ENCODE measurements at regions not wholly inside any gene's neighbourhood (a gene's known extent, or its start where the extent isn't known, plus 50 kb on each side); places are given as distances from the start of the nearest gene placed in this dataset.

DNA sequence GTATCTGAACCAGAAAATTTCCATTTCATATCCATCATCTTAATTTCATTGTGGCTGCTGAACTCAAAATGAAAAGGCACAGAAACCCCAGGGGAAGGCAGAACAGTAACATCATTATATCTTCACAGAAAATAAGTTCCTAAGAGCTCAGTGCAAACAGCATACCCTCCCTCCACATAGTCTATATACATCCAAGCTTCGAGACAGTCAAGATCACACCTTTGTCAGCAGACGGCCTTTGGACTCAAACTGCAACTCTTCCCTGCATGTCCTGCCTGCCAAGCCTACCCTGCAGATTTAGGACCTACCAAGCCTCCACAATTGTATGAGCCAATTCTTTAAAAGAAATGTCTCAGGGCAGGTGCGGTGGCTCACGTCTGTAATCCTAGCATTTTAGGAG is 502.1 kb downstream of the SUCLG1 start:
- TF ChIP-seq CTCF (IDR thresholded peaks at IDR 0.05; ENCODE audit: extremely low read depth, insufficient read depth, missing control alignments), result no peak
- in situ Hi-C loops (cut with MboI; ENCODE audit: low pct_unique_long_range_greater_than_20kb, low sequenced_read_pairs, unreplicated experiment), result no loop called here
- no peak for DNase-seq (ENCODE audit: low spot score)

DNA sequence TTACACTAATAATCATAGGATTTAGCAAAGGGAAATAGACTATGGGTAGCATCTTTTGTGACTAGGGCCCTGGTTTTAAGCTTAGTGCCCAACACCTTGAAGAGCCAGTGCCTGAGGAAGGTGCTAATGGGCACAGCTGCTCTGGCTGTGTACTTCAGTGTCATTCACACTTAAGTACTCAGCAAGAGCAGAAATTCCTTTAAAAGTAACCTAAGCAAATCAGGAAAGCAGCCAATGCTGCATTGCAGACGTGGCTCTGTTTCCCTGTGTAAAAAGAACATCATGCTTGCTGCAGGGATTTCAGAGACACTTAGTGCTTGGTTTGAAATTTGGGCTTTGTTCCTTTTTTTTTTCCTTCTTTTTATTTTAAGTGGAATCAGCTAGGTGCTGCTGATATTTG is 505.4 kb downstream of the SUCLG1 start:
- no peak for TF ChIP-seq CTCF (IDR thresholded peaks at IDR 0.05; ENCODE audit: extremely low read depth, insufficient read depth, missing control alignments)
- DNase-seq (ENCODE audit: low spot score), result no peak
- in situ Hi-C loops (cut with MboI; ENCODE audit: low pct_unique_long_range_greater_than_20kb, low sequenced_read_pairs, unreplicated experiment), result no loop called here

DNA sequence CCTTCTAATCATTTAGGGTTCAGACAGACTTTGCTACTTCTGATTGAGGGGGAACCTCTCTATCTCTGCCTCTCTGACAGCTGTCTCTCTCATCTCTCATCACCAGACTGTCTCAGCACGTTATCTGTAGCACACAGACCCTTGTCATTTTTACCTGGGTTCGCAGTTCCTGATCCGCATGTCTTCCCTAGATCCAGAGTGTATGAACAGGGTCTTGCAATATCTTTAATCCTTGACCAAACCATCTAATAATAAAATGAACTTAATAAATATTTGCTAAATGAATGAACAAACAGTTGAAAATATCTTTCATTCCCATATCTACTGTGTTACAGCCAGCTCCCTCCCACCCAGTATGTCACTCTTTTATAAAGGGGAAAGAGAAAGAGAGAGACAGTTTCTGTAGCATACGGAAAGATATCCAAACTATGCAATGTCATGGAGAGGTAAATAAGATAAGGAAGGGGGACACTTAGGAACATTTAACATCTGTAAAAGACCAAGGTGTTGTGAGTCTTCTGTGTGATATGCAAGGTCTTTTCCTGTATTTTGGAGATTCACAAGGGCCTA is 507.6 kb downstream of the SUCLG1 start:
- in situ Hi-C loops (cut with MboI; ENCODE audit: low pct_unique_long_range_greater_than_20kb, low sequenced_read_pairs, unreplicated experiment), result no loop called here
- DNase-seq (ENCODE audit: low spot score), result no peak
- TF ChIP-seq CTCF (IDR thresholded peaks at IDR 0.05; ENCODE audit: extremely low read depth, insufficient read depth, missing control alignments), result no peak

- DNase-seq (ENCODE audit: low spot score), result no peak
- no peak for TF ChIP-seq CTCF (IDR thresholded peaks at IDR 0.05; ENCODE audit: extremely low read depth, insufficient read depth, missing control alignments)
- in situ Hi-C loops (cut with MboI; ENCODE audit: low pct_unique_long_range_greater_than_20kb, low sequenced_read_pairs, unreplicated experiment), result no loop called here
Measured at GRCh38 chr2:83949361-83949760, 509.7 kb downstream of the SUCLG1 start.

GRCh38 chr2:83944191-83944590 is 514.9 kb downstream of the SUCLG1 start:
- DNase-seq (ENCODE audit: low spot score), result no peak
- in situ Hi-C loops (cut with MboI; ENCODE audit: low pct_unique_long_range_greater_than_20kb, low sequenced_read_pairs, unreplicated experiment), result no loop called here
- TF ChIP-seq CTCF (IDR thresholded peaks at IDR 0.05; ENCODE audit: extremely low read depth, insufficient read depth, missing control alignments), result no peak

DNA sequence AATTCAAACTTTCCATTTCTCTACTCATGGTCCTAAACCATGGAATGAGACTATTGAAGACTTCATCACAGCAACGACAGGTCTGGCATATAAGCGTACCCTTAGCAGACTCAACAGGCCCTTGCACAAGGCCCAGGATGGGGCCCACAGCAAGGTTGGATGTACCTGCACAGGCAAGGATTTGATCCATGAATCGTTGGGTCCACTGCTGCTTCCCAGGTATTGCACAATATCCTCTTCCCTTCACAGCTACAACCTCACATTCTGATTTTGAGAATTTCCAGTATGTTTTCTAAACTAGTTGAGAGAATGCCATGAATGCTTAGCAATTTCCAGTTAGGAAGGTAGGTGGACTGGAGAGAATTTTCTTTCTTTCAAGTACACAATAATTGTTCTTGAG is 515.8 kb downstream of the SUCLG1 start:
- in situ Hi-C loops (cut with MboI; ENCODE audit: low pct_unique_long_range_greater_than_20kb, low sequenced_read_pairs, unreplicated experiment), result no loop called here
- no peak for DNase-seq (ENCODE audit: low spot score)
- TF ChIP-seq CTCF (IDR thresholded peaks at IDR 0.05; ENCODE audit: extremely low read depth, insufficient read depth, missing control alignments), result no peak

DNA sequence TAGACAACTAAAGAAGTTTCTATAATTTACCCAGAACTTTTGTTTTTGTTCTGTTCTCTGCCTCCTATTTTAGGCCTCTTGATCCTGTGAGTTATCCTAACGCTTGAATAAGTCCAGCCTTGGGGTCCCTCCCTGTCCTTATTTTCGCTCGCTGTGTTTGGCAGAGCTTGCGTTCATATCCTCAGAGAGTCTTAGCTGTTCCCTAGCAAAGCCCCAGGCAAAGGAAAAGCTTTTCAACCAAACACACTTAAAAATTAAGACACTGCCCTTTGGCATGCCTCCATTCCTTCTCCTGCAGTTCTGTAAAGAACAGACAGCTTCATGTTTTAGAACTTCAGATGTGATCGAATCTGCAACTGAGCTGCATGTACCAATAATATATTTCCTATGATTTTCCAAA is 517.2 kb downstream of the SUCLG1 start:
- no peak for TF ChIP-seq CTCF (IDR thresholded peaks at IDR 0.05; ENCODE audit: extremely low read depth, insufficient read depth, missing control alignments)
- in situ Hi-C loops (cut with MboI; ENCODE audit: low pct_unique_long_range_greater_than_20kb, low sequenced_read_pairs, unreplicated experiment), result no loop called here
- no peak for DNase-seq (ENCODE audit: low spot score)

Data from GM13977 (cell line).